HG02678 (cell line): ENCODE measurements at regions not wholly inside any gene's neighbourhood (a gene's known extent, or its start where the extent isn't known, plus 50 kb on each side); places are given as distances from the start of the nearest gene placed in this dataset.

Experiments
- ATAC-seq: cut with Tn5 transposase; IDR thresholded peaks from one replicate; pipeline ENCODE4 v1.9.1; 2021; ENCODE audit warnings: mild to moderate bottlenecking, moderate library complexity; ENCODE audit not compliant: unreplicated experiment

DNA sequence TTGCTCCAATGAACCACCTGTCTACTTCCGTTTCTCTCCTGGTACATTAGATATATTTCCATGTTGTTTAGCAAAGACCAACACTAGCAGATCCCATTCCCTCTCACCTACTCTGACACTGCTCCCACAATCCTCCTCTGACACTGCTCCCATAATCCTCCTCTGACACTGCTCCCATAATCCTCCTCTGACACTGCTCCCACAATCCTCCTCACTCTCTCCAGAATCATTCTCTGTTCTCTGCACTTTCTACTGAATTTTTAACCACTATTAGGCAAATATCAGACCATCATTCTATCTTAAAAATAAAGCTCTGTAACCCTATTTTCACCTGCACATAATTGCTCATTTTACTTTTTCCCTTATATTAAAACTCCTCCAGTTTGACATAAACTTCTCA, 578.5 kb upstream of the PCDH20 start:
- no peak for ATAC-seq

DNA sequence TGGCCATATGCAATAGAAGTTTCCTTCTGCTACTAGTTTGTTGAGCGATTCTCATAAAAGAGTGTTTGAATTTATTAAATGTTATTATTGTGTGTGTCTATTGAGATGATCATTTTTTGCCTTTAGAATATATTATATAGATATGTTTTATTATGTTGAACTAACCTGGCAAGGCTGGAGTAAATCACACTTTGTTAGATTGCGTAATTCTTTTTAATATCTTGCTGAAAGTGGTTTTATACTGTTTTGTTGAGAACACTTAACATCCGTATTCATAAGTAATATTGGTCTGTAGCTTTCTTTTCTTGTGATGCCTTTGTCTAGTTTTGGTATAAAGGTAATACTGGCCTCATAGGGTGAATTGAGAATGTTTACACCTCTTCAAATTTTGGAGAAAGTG, 574.3 kb upstream of the PCDH20 start:
- ATAC-seq, result no peak

DNA sequence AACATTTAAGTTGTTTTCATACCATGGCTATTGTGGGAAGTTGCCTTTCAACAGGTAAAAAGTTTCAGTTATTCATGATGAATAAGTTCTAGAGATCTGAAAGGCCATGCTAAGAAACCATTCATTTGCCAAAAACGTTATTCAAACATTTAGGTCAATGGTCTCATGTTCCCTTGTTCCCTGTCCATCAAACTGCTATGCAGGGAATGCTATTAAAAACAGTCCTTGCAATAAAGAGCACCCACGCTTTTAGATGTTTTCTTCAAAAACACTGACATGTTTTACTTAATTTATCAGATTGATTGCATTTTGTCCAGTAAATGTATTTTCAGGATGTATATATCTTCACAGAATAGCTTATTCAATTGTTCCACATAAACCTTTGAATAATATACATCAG, 573.2 kb upstream of the PCDH20 start:
- no peak for ATAC-seq

DNA sequence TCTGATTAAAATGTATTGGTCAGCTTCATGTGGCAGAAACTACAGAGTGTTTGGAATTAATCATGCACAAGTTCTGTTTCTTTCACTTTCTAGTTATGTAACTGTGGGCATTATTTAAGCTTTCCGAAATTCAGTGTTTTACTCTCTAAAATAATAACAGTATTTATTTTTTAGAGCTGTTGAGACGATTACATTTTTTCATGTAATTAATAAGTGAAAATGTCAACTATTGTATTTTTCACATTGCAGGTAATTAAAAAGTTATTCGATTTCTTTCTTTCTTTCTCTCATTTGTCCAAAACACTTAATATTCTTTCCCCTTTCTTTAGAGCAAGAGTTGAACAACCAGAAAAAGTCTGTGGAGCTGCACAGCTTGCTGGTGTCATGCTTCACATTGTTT, 559.4 kb upstream of the PCDH20 start:
- ATAC-seq, result no peak

DNA sequence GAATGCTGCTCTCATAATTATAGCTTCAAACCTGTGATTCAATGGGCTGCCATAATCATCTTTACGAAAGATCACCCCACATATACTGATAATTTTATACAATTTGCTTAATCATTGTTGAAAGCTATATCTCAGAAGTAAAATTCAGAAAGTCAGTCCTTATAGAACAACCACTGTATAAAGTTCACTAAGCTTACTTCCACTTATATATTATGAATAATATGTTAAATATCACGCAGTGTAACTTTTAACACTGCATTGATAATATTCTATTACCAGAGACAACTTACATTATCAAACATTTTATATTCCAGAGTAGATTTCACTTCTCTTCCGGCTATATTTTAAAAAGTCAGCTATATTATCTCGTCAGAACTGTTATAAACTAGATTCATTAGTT, 550.1 kb upstream of the PCDH20 start:
- no peak for ATAC-seq

DNA sequence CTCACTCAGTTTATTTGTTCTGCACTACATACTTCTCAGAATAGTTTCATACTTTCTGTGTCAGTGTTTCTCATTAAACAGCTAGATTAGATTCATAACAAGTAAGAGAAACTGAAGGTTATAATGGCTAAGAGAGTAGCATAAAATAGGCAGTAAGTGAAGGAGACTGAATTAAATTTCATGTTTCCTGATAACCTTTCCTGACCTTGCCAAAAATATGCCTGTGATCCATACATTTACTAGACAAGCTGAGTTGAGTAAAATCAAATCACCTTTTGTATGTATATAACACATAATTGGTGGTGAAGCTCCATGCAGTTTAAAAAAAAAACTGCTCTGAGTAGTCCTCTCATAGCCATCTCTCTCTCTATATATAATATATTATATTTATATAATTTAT, 545.3 kb upstream of the PCDH20 start:
- no peak for ATAC-seq

DNA sequence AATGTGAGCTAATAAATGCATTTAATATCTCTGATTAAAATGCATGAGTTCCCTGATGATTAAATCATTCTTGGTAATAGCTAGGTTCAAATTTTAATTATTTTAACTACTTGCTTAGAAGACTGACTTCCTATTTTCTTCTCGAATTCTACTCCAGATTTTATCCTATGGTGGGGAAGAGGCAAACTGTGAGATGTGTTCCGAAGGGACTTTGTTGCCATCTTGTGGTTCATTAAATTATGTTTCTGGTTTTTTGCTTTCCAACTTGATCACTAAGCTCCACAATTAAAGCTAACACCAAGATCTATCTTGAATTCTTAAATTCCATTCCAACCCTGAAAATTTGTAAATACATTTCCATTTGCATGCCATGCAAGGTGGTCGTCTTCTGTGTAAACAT, 538.4 kb upstream of the PCDH20 start:
- ATAC-seq, result no peak

DNA sequence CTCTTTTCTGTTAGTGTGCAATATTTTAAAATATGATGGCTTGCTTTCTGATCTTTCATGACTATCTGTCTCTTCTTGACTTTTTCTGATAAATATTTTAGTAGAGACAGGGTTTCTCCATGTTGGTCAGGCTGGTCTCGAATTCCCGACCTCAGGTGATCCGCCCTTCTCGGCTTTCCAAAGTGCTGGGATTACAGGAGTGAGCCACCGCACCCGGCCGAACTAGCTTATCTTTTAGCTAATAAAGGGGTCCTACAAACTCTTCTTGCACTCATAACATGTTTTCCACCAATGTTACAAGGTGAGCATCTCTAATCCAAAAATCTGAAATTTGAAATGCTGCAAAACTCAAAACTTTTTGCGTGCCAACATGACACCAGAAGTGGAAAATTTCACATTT, 535.2 kb upstream of the PCDH20 start:
- ATAC-seq, result no peak

DNA sequence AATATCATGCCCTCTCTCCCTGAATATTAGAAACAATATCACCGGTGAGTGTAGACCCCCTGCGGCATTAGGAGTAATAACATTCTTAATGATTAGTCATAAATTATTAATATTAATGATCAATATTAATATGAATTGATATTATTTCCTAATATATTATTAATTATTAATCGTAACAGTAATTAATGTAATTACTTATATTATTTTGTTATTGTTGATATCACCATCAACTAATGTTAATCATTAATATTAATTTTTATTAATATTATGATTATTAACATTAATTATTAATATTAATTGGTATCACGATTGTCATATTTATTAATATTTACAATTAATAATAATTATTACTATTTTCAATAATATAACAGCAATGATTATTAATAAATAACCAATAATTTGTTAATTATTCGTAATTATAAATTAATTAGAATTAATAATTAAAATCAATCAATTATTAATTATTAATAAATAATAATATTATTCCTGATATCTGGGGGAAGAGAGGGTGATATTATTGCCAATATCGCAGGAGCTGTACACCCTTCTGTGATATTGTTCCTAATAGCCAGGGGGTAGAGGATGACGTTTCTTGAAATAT, 528.8 kb upstream of the PCDH20 start:
- no peak for ATAC-seq

DNA sequence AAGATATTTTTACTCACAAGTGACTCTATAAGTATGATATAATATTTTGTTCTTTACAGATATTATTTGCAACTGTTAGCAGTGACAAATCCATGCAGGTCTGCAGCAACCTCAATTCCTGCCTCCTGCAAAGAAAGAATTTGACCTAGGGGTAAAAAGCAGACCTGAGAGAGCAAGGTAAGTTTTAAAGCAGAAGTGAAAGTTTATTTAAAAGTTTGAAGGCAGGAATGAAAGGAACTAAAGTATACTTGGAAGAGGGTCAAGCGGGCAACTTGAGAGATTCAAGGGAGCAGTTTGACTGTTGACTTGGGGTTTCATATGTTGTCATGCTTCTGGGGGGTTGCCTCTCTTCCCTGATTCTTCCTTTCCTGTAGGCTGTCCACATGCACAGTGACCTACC, 520.1 kb upstream of the PCDH20 start:
- no peak for ATAC-seq

DNA sequence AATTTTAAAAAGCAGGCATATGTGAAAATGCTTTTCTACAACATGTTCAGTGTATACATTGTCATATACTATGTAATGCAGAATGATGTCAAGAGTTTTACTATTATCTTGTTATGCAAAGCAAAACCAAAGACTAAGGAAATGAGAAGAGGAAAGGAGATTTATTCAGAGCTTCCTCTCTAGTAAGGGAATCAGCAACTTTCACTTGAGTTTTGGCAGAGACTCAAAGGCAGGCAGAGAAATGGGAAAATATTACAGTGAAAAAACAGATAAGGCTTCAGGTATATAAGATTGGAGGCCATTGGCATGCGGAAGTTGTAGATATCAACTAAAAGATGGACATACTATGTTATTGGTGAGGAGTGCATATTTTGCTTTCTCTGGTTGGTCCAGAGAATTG, 512.0 kb upstream of the PCDH20 start:
- ATAC-seq, result no peak

DNA sequence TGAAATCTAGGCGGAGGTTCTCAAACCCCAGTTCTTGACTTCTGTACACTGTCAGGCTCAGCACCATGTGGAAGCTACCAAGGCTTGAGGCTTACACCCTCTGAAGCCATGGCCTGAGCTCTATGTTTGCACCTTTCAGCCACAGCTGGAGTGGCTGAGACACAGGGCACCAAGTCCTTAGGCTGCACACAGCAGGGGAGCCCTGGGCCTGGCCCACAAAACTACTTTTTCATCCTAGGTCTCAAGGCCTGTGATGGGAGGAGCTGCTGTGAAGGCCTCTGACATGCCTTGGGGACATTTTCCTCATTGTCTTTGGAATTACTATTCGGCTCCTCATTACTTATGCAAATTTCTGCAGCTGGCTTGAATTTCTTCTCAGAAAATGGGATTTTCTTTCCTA, 503.2 kb upstream of the PCDH20 start:
- ATAC-seq, result no peak

DNA sequence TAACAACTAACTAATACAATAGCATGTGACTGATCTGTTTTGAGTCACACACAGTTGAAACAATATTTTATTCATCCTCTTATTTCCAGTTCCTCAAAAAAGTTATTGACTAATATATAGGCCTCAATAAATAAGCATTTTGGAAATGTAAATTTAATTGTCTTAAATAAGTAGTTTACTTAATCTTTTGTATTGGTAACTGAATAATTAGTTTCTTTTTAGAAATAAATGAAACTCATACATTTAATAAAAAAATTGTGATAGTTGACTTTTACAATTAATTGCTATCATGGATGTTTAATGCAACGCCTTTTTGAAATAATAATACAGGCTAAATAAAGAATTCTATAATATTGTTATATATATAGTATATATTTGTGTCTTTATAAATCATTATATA, 500.8 kb upstream of the PCDH20 start:
- no peak for ATAC-seq

DNA sequence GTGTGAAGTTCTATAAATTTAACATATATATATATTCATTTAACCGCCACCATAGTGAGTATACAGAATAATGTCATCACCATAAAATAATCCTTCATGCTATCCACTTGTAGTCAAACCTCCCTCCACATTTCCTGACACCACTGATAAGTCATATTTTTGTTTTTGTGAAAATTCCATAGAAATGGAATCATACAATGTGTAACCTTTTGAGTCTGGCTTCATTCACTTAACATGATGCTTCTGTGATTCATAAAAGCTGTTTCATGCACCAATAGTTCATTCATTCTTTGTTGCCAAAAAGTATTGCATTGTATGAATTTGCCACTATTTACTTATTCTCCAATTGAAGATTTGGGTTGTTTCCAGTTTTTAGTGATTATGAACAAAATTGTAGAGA, 497.5 kb upstream of the PCDH20 start:
- ATAC-seq, result no peak

DNA sequence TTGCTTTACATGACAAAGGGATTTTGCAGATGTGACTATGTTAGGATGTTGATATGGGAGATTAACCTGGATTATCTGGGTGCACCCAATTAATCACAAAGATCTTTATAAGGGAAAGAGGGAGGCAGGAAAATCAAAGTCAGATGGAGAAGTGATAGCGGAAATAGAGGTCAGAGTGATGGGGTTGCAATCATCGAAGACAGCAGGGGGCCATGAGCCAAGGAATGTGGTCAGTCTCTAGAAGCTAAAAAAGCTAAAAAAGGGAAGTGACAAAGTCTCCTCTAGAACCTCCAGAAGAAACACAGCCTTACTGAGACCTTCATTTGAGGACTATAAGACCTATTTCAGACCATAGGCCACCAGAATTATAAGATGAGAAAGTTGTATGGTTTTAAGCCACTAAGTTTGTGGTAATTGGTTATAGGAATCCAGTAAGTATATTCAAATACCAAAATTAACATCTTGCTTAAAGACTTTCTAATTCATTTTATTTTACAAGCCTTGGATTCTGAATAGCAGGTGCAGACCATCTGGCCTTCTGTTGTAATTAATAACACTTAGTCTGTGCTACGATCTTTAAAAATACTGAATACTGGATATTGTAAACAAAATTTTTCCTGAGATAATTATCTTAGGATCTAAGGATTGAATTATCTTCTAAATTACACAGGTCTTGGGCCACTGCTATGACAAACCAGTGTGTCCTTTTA, 493.4 kb upstream of the PCDH20 start:
- no peak for ATAC-seq

DNA sequence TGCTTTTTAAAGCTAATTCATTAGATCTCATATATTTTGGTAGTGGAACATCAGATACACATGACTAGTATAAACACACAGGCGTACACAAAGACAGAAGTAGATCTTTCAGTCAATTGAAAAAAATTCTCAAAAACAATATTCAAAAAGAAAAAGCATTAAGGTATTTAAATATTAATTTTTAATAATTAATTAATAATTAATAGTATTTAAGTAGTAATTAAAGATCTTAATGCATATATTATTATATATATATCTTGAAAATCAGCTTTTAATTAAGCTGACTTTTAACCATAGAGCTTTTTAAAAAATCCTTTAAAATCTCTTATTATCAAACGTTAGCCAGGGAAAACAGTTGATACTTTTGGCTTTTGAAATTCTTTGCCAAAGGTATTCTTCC, 489.4 kb upstream of the PCDH20 start:
- no peak for ATAC-seq

DNA sequence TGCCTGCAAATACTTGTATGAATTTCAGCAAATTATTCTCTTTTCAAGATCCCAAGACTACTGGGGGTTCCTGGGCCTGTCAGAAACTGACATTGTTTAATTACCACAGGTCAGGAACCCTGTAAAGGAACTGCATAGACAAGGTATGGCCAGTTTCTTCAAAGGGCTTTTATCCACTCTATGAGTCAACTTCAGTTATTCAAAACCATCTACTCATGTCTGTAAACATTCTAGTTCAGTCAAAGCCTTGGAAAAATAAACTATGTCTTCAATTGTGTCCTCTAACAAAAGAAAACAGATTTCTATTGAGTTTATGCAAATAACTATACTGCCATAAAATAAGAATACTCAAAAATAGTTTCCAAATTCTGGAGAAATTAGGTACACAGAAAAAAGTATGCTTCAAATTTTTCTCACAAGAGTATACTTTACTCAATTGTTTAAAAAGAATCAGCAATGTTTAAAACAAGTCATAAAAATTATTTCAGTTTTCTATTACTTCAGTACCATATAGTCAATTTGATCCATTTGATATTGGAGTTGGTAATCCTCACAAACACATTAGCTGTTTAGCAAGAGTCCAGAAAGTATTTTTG, 486.4 kb upstream of the PCDH20 start:
- ATAC-seq, result no peak

DNA sequence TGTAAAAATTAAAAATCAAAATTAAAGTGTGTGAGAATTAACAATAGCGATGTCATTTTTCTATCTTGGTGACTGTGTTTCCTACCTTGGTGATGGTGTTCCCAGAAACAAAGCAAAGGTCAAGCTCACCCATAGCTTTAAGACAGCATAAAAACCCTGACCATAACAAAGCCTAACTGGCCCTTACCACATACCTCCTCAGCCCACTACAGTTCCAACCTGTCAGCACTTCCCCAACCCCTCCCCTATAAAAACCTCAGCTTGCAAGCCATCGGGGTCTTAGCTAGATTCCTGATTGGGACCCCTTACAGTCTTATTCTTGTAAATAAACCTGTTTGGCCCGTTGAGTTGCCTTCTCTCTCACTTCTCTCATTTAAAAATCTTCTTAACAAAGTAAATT, 484.4 kb upstream of the PCDH20 start:
- no peak for ATAC-seq

DNA sequence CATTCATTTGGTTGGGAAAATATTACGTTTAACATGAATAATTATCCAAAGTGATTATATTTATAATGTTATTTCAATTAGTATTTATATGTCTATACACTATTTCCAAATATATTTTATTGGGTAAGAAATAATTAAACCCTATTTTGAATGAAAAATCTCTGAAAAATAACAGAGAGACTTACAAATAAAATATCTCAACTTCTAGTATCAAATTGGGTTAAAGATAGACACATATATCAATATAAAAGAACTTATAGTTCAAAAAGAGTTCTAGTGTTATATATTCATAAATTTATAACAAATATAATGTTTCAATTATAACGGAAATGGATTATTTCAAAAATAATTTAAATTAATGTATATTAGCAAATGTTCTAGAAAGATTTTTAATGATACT, 482.6 kb upstream of the PCDH20 start:
- no peak for ATAC-seq

DNA sequence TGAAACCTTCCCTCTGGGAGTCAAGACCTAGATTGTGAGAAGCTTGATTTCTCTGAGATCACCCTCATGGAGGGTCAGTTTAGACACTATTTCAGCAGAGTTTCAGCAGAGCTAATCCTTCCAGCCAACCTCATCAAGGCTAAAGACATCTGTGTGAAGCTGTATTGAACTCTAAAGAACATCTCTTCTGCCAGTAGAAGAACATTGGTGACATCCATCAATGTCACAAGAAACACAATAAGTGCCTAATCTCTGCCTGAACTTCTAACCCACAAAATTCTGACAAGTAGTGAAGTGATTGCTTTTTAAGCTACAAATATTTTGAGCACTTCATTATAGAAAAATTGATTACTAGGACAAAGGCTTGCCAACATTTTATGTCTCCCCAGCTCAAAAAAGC, 475.8 kb upstream of the PCDH20 start:
- ATAC-seq, result no peak

DNA sequence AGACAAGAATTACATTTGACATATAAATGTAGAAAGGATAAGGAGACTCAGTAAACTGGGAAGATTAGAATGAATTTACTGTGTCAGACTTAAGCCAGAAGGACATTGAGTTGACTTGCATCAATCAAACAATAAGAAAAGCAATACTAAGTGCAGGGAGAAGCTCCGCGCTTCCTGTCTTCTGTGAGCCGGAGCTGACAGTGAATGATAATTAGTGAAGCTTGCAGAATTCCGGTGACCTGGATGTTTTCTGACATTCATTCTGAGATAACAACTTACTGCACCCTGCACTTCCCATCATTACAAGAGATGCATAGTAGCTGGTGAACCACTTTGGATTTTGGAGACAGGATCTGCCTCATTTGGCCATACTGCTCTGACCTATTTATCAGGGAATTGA, 469.2 kb upstream of the PCDH20 start:
- no peak for ATAC-seq

DNA sequence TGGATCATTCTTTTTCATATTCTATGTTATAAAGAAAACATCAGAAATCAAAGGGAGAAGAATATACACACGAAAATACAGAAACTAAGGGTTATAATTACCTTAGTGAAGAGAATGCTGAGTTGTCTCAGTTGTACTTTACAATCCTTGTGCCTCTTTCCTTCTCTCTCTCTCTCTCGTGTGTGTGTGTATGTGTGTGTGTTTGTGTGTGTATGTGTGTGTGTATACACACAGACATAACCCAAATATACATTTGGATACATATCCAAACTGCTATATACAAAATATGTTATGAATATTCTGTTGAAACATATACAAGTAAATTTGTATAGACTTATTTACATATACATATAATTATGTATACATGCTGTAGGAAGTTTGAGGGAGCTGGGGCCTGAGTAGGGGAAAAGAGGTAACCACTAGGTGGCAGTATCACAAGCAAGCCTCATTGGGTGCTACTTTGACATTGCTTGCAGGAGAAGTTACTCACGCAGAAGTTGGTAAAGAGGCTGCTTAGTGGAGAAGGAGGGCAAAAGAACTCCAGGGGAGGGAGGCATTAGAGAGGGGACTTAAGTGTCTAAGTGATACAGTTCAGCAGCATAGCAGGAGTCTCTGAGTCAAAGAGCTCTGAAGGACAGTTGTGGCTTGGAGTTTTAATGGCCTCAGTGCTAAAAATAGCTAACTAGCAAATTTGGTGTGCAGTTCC, 465.1 kb upstream of the PCDH20 start:
- ATAC-seq, result peak; percentile 77
